ENCODE measurements at regions not wholly inside any gene's neighbourhood (a gene's known extent, or its start where the extent isn't known, plus 50 kb on each side); places are given as distances from the start of the nearest gene placed in this dataset.

GRCh38 chr13:107450931-107451330 lies 764.4 kb downstream of the LIG4 start:
- FAIRE-seq (no peak), DNase-seq (ENCODE audit: insufficient read length, low spot score) (no peak)

GRCh38 chr13:107450431-107450830 lies 764.9 kb downstream of the LIG4 start:
- DNase-seq (ENCODE audit: insufficient read length, low spot score) (no peak), FAIRE-seq (no peak)

GRCh38 chr13:107447591-107447990 lies 767.7 kb downstream of the LIG4 start:
- FAIRE-seq = no peak
- DNase-seq (ENCODE audit: insufficient read length, low spot score) = no peak

- FAIRE-seq = no peak
These were observed 774.1 kb downstream of the LIG4 start for GRCh38 chr13:107441279-107441678.

GRCh38 chr13:107438251-107438650 lies 777.1 kb downstream of the LIG4 start:
- DNase-seq (ENCODE audit: insufficient read length, low spot score) (no peak), FAIRE-seq (no peak)

More at GRCh38 chr13:107441279-107441678, 774.1 kb downstream of the LIG4 start:
- DNase-seq (ENCODE audit: insufficient read length, low spot score) = no peak

- no peak for DNase-seq (ENCODE audit: insufficient read length, low spot score)
These were observed 781.0 kb downstream of the LIG4 start for GRCh38 chr13:107434347-107434746.

GRCh38 chr13:107427536-107427935 lies 787.8 kb downstream of the LIG4 start:
- DNase-seq (ENCODE audit: insufficient read length, low spot score) (no peak), FAIRE-seq (no peak)

More at GRCh38 chr13:107434347-107434746, 781.0 kb downstream of the LIG4 start:
- no peak for FAIRE-seq

- FAIRE-seq (no peak), DNase-seq (ENCODE audit: insufficient read length, low spot score) (no peak)
These were observed 792.9 kb downstream of the LIG4 start for GRCh38 chr13:107422421-107422820.

GRCh38 chr13:107421951-107422350 lies 793.4 kb downstream of the LIG4 start:
- DNase-seq (ENCODE audit: insufficient read length, low spot score) = no peak
- FAIRE-seq = no peak

- DNase-seq (ENCODE audit: insufficient read length, low spot score) (no peak), FAIRE-seq (no peak)
These were observed 794.3 kb downstream of the LIG4 start for GRCh38 chr13:107421028-107421427.

GRCh38 chr13:107413005-107413404 lies 802.3 kb downstream of the LIG4 start:
- DNase-seq (ENCODE audit: insufficient read length, low spot score) = no peak
- no peak for FAIRE-seq

GRCh38 chr13:107407074-107407473 lies 808.3 kb downstream of the LIG4 start:
- no peak for FAIRE-seq
- no peak for DNase-seq (ENCODE audit: insufficient read length, low spot score)

- FAIRE-seq = no peak
- no peak for DNase-seq (ENCODE audit: insufficient read length, low spot score)
These were observed 819.2 kb downstream of the LIG4 start for GRCh38 chr13:107395927-107396662.

GRCh38 chr13:107392205-107392604 lies 823.1 kb downstream of the LIG4 start:
- FAIRE-seq = no peak

GRCh38 chr13:107387525-107387924 lies 819.6 kb upstream of the ARGLU1 start:
- FAIRE-seq (no peak), DNase-seq (ENCODE audit: insufficient read length, low spot score) (no peak)

More at GRCh38 chr13:107392205-107392604, 823.1 kb downstream of the LIG4 start:
- DNase-seq (ENCODE audit: insufficient read length, low spot score) = no peak

- no peak for FAIRE-seq
These were observed 811.6 kb upstream of the ARGLU1 start for GRCh38 chr13:107379407-107380155.

GRCh38 chr13:107376341-107377125 lies 808.6 kb upstream of the ARGLU1 start:
- FAIRE-seq (no peak), DNase-seq (ENCODE audit: insufficient read length, low spot score) (no peak)

More at GRCh38 chr13:107379407-107380155, 811.6 kb upstream of the ARGLU1 start:
- no peak for DNase-seq (ENCODE audit: insufficient read length, low spot score)

GRCh38 chr13:107375701-107376340 lies 807.9 kb upstream of the ARGLU1 start:
- no peak for DNase-seq (ENCODE audit: insufficient read length, low spot score)
- no peak for FAIRE-seq

- FAIRE-seq (no peak), DNase-seq (ENCODE audit: insufficient read length, low spot score) (no peak)
These were observed 806.1 kb upstream of the ARGLU1 start for GRCh38 chr13:107374038-107374437.

GRCh38 chr13:107373551-107373950 lies 805.6 kb upstream of the ARGLU1 start:
- FAIRE-seq = no peak
- DNase-seq (ENCODE audit: insufficient read length, low spot score) = no peak

Measured in GM19239 (cell line).